Activated CD8-positive, alpha-beta T cell treated with anti-CD3 and anti-CD28 coated beads, Interleukin-2, amount 10 ng/mL, durations not matched to agents 7 days and 5 days (primary cell): ENCODE measurements at regions not wholly inside any gene's neighbourhood (a gene's known extent, or its start where the extent isn't known, plus 50 kb on each side); places are given as distances from the start of the nearest gene placed in this dataset.

Experiments
- ATAC-seq: fragments of 150-1000 bp; cut with Tn5 transposase; one replicate; pipeline ENCODE4 v1.10.0; 2021; ENCODE audit warnings: moderate library complexity
- CTCF ChIA-PET: fragments of 350-600 bp; sonication (Branson Sonifier 250); formaldehyde crosslinking; loops from one replicate; lab custom pipeline; 2021; ENCODE audit warnings: antibody characterized with exemption; lab: Charles Lee
- POLR2A ChIA-PET: fragments of 350-600 bp; sonication (Branson Sonifier 250); formaldehyde crosslinking; loops from one replicate; lab custom pipeline; 2021; ENCODE audit warnings: antibody characterized with exemption; lab: Charles Lee
- DNase-seq: peaks from one replicate; pipeline ENCODE4 v3.0.0-alpha.2; 2020
- H3K27ac Mint-ChIP-seq: one replicate; pipeline ENCODE4 v1.8.0; 2021; ENCODE audit warnings: mild to moderate bottlenecking, mixed read lengths
- H3K27me3 Mint-ChIP-seq: one replicate; pipeline ENCODE4 v1.8.0; 2021; ENCODE audit warnings: low read depth, mixed read lengths
- H3K36me3 Mint-ChIP-seq: one replicate; pipeline ENCODE4 v1.8.0; 2021; ENCODE audit warnings: low read depth, mixed read lengths
- H3K4me1 Mint-ChIP-seq: one replicate; pipeline ENCODE4 v1.8.0; 2021; ENCODE audit warnings: low read depth, mixed read lengths
- H3K4me3 Mint-ChIP-seq: one replicate; pipeline ENCODE4 v1.8.0; 2021; ENCODE audit warnings: mild to moderate bottlenecking, mixed read lengths
- H3K9me3 Mint-ChIP-seq: one replicate; pipeline ENCODE4 v1.8.0; 2022; ENCODE audit warnings: mixed read lengths; ENCODE audit not compliant: insufficient read depth

- CTCF ChIA-PET, result no interaction called here
These were observed 1476.1 kb upstream of the TENM3 start for GRCh38 chr4:180766944-180767729.

DNA sequence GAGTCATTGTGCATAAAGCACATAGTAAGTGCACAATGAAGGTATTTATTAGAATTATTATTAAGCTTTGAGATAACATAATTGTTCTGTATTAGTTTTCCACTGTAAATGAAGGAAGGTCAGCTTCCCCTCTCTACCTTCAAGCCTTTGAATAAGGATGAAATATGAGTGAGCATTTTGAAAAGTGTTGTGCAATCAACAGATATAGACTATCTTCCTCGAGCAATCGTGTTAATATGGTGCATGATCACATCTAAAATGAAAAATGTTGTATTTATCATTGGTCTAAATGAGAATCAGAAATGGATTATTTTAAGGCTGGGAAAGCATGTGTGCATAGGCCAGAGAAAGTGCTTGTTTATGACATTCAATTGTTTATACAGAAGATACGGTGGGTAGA, 1474.6 kb upstream of the TENM3 start:
- no peak for ATAC-seq
- CTCF ChIA-PET, result no interaction called here
- no peaks in the 10 kb centered on the region for H3K36me3 Mint-ChIP-seq

More at GRCh38 chr4:180766944-180767729, 1476.1 kb upstream of the TENM3 start:
- Mint-ChIP-seq H3K27ac (no peak overlapping the region), H3K4me1 (no peaks in the 10 kb centered on the region), H3K27me3 (no peaks in the 10 kb centered on the region), H3K9me3 (no peaks in the 10 kb centered on the region), H3K4me3 (no peak overlapping the region), H3K36me3 (no peaks in the 10 kb centered on the region)
- DNase-seq (no peak), ATAC-seq (no peak)
- POLR2A ChIA-PET, result no interaction called here

GRCh38 chr4:180769791-180770190, 1473.4 kb upstream of the TENM3 start:
- Mint-ChIP-seq H3K27ac (no peak overlapping the region), H3K4me1 (no peaks in the 10 kb centered on the region), H3K9me3 (peaks cover 3% of the 10 kb centered on the region), H3K27me3 (no peaks in the 10 kb centered on the region), H3K4me3 (no peak overlapping the region), H3K36me3 (no peaks in the 10 kb centered on the region)
- ChIA-PET CTCF (no interaction called here), POLR2A (no interaction called here)
- DNase-seq, result no peak
- ATAC-seq, result no peak

More for the DNA sequence above, 1474.6 kb upstream of the TENM3 start:
- DNase-seq, result no peak
- POLR2A ChIA-PET, result no interaction called here
- H3K9me3 Mint-ChIP-seq, result no peaks in the 10 kb centered on the region
- no peak overlapping the region for H3K27ac Mint-ChIP-seq
- no peaks in the 10 kb centered on the region for H3K27me3 Mint-ChIP-seq
- H3K4me1 Mint-ChIP-seq, result no peaks in the 10 kb centered on the region
- no peak overlapping the region for H3K4me3 Mint-ChIP-seq

DNA sequence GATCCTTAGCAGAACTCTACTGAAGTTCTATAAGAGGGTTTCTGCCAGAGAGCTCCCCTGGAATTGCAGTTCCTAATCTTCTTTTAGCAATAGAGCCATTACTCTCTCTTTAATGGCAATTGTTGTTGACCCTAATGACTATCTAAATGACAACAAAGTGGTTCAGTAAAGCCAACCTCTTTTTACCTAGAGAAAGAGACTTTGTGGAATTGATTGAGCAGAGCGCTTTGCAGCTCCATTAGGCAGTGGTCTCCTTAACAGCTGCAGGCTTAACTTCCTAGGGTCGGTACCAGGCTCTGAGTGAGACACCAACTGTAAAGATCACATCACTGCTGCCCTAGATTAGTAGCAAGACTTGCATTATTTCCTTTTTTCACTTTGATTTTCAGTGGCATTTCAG, 1472.9 kb upstream of the TENM3 start:
- ATAC-seq (no peak), DNase-seq (no peak)
- ChIA-PET CTCF (no interaction called here), POLR2A (no interaction called here)
- Mint-ChIP-seq H3K4me1 (no peaks in the 10 kb centered on the region), H3K9me3 (peaks cover 3% of the 10 kb centered on the region), H3K4me3 (no peak overlapping the region), H3K36me3 (no peaks in the 10 kb centered on the region), H3K27me3 (no peaks in the 10 kb centered on the region), H3K27ac (no peak overlapping the region)

GRCh38 chr4:180784940-180785339, 1458.3 kb upstream of the TENM3 start:
- Mint-ChIP-seq H3K4me1 (no peaks in the 10 kb centered on the region), H3K4me3 (no peak overlapping the region)
- ATAC-seq, result no peak

GRCh38 chr4:180788729-180789128, 1454.5 kb upstream of the TENM3 start:
- ATAC-seq (no peak), DNase-seq (no peak)
- Mint-ChIP-seq H3K4me1 (no peaks in the 10 kb centered on the region), H3K27me3 (no peaks in the 10 kb centered on the region), H3K36me3 (no peaks in the 10 kb centered on the region), H3K4me3 (no peak overlapping the region), H3K9me3 (peaks cover 7% of the 10 kb centered on the region), H3K27ac (no peak overlapping the region)
- CTCF ChIA-PET, result no interaction called here
- POLR2A ChIA-PET, result no interaction called here

More at GRCh38 chr4:180784940-180785339, 1458.3 kb upstream of the TENM3 start:
- CTCF ChIA-PET, result no interaction called here
- no peak overlapping the region for H3K27ac Mint-ChIP-seq
- no peaks in the 10 kb centered on the region for H3K36me3 Mint-ChIP-seq
- no peak for DNase-seq
- H3K9me3 Mint-ChIP-seq, result peaks cover 11% of the 10 kb centered on the region
- POLR2A ChIA-PET, result no interaction called here
- H3K27me3 Mint-ChIP-seq, result no peaks in the 10 kb centered on the region

GRCh38 chr4:180789929-180790328, 1453.3 kb upstream of the TENM3 start:
- H3K27ac Mint-ChIP-seq, result no peak overlapping the region
- no peaks in the 10 kb centered on the region for H3K27me3 Mint-ChIP-seq
- peaks cover 5% of the 10 kb centered on the region for H3K9me3 Mint-ChIP-seq
- DNase-seq, result no peak
- ChIA-PET POLR2A (no interaction called here), CTCF (no interaction called here)
- no peaks in the 10 kb centered on the region for H3K36me3 Mint-ChIP-seq
- no peaks in the 10 kb centered on the region for H3K4me1 Mint-ChIP-seq
- no peak overlapping the region for H3K4me3 Mint-ChIP-seq
- no peak for ATAC-seq

- DNase-seq, result no peak
- Mint-ChIP-seq H3K27me3 (no peaks in the 10 kb centered on the region), H3K4me1 (no peaks in the 10 kb centered on the region), H3K27ac (no peak overlapping the region), H3K36me3 (no peaks in the 10 kb centered on the region), H3K4me3 (no peak overlapping the region), H3K9me3 (peaks cover 5% of the 10 kb centered on the region)
- no peak for ATAC-seq
- CTCF ChIA-PET, result no interaction called here
- POLR2A ChIA-PET, result no interaction called here
These were observed 1452.7 kb upstream of the TENM3 start for GRCh38 chr4:180790471-180790870.

GRCh38 chr4:180792541-180792940, 1450.7 kb upstream of the TENM3 start:
- no peaks in the 10 kb centered on the region for H3K27me3 Mint-ChIP-seq
- POLR2A ChIA-PET, result no interaction called here
- no peak overlapping the region for H3K27ac Mint-ChIP-seq

DNA sequence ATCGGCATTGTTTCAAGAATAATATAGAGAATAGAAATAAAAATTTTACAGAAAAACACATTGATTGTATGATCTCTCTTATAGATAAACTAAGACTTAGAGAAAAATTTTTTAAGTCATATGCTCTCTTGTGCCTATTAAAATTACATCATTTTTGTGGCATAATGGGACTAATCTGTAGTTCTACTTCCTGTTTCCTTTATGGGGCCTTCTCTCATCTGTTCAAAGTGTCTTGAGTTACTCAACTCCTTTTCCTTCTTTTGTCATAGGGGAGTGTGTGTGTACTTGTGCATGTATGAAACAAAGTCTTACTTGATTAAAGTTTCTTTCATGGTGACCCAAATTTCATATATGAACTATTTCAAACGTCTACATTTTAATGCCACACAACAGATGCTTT, 1448.9 kb upstream of the TENM3 start:
- no peak for ATAC-seq
- Mint-ChIP-seq H3K9me3 (no peaks in the 10 kb centered on the region), H3K36me3 (no peaks in the 10 kb centered on the region), H3K27me3 (no peaks in the 10 kb centered on the region), H3K27ac (no peak overlapping the region), H3K4me3 (no peak overlapping the region), H3K4me1 (no peaks in the 10 kb centered on the region)
- ChIA-PET CTCF (no interaction called here), POLR2A (no interaction called here)
- DNase-seq, result no peak

More at GRCh38 chr4:180792541-180792940, 1450.7 kb upstream of the TENM3 start:
- no peaks in the 10 kb centered on the region for H3K4me1 Mint-ChIP-seq
- ATAC-seq (no peak), DNase-seq (no peak)
- no peaks in the 10 kb centered on the region for H3K36me3 Mint-ChIP-seq
- CTCF ChIA-PET, result no interaction called here
- H3K9me3 Mint-ChIP-seq, result no peaks in the 10 kb centered on the region
- no peak overlapping the region for H3K4me3 Mint-ChIP-seq

DNA sequence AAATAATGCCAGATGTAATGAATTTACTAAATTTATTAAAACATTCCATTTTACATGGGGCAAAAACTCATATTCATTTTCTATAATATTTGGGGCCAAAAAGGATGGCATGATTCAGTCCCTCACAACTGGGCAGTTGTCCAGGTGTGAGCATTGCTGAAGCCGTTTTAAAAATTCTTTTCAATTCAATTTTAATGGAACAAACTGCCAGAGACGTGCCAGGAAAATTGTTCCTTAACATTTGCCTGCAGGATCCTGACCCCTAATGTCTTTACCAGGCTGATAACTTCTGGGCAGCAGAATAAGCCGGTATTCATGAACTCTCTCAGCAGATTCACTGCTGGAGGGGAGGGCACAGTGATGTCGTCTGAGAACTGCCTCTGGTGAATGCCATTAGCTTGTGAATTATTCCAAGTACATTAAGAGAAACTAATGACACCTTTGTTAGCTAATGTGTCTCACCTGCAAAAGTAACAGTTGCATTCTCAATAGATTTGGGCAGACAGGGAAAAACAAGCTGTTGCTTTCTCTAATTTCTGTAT, 1445.1 kb upstream of the TENM3 start:
- H3K9me3 Mint-ChIP-seq, result peaks cover 3% of the 10 kb centered on the region
- H3K36me3 Mint-ChIP-seq, result no peaks in the 10 kb centered on the region
- no peak for ATAC-seq
- H3K4me1 Mint-ChIP-seq, result no peaks in the 10 kb centered on the region
- H3K27me3 Mint-ChIP-seq, result no peaks in the 10 kb centered on the region
- no peak for DNase-seq
- POLR2A ChIA-PET, result no interaction called here
- H3K27ac Mint-ChIP-seq, result no peak overlapping the region
- CTCF ChIA-PET, result no interaction called here
- no peak overlapping the region for H3K4me3 Mint-ChIP-seq

- DNase-seq (no peak), ATAC-seq (no peak)
- CTCF ChIA-PET, result no interaction called here
- H3K27me3 Mint-ChIP-seq, result no peaks in the 10 kb centered on the region
- no peaks in the 10 kb centered on the region for H3K4me1 Mint-ChIP-seq
- POLR2A ChIA-PET, result no interaction called here
- no peak overlapping the region for H3K4me3 Mint-ChIP-seq
- H3K9me3 Mint-ChIP-seq, result peaks cover 3% of the 10 kb centered on the region
- H3K27ac Mint-ChIP-seq, result no peak overlapping the region
- H3K36me3 Mint-ChIP-seq, result no peaks in the 10 kb centered on the region
These were observed 1443.4 kb upstream of the TENM3 start for GRCh38 chr4:180799798-180800197.
